Ovary (tissue), 7 donors: ENCODE measurements at regions not wholly inside any gene's neighbourhood (a gene's known extent, or its start where the extent isn't known, plus 50 kb on each side); places are given as distances from the start of the nearest gene placed in this dataset.

Source experiments
- DNase-seq, 5 donors: peaks; one replicate each; pipeline ENCODE4 v3.0.0-alpha.2; 2019 to 2020
- H3K27ac ChIP-seq, 2 donors: fragments of 200-600 bp; one replicate each; pipeline versions ENCODE4 v1.5.1 to v1.8.0; 2019 to 2022
- H3K27me3 ChIP-seq: fragments of 200-600 bp; one replicate; pipeline ENCODE4 v1.8.0; 2022
- H3K36me3 ChIP-seq: fragments of 200-600 bp; sonication (generic); one replicate; pipeline ENCODE4 v1.5.1; 2019
- H3K4me1 ChIP-seq: one replicate; pipeline ENCODE4 v1.8.1; 2013; ENCODE audit warnings: mild to moderate bottlenecking, moderate library complexity; ENCODE audit not compliant: insufficient read depth
- H3K4me3 ChIP-seq: fragments of 200-600 bp; sonication (generic); one replicate; pipeline ENCODE4 v1.5.1; 2017
- H3K9me3 ChIP-seq, 2 donors: fragments of 200-600 bp in 1 of 2; sonication (generic) in 1 of 2; one replicate each; pipeline versions ENCODE4 v1.5.1 to v1.8.1; 2013 to 2019; ENCODE audit warnings: mild to moderate bottlenecking in 1 of 2, moderate library complexity in 1 of 2
- CTCF ChIP-seq, 3 donors: fragments of 450-650 bp in 2 of 3; fragments of 200-600 bp in 1 of 3; IDR thresholded peaks; one replicate each; pipeline versions ENCODE4 v1.5.1 to v1.8.0; 2016 to 2022; ENCODE audit warnings: antibody characterized with exemption in 3 of 3, mild to moderate bottlenecking in 1 of 3
- EP300 ChIP-seq: sonication (generic); formaldehyde crosslinking; IDR thresholded peaks from one replicate; pipeline ENCODE4 v1.6.1; 2017; ENCODE audit warnings: antibody characterized with exemption
- POLR2A ChIP-seq: fragments of 450-650 bp; IDR thresholded peaks from one replicate; pipeline ENCODE4 v1.6.1; 2017; ENCODE audit warnings: antibody characterized with exemption, mild to moderate bottlenecking, moderate library complexity
- WGBS, 3 donors: extraction: QIAGEN DNeasy Blood & Tissue Kit in 1 of 3; methylation state at CpG; one replicate each; pipeline versions ENCODE4 v1.1.5 to v1.1.7; 2013 to 2017; 5-methylcytosine and 5-hydroxymethylcytosine counted together
- intact Hi-C, 4 donors: fragments of 100-400 bp; cut with DNase I; formaldehyde crosslinking; loops; one replicate each; pipeline versions ENCODE4 v1.11.0 to v1.15.1; 2022 to 2023
- donor health status: DM: no; HTN: no; CAD: no; lungs with moderate emphysema.
- donor health status: DM: no; HTN: no; CAD: no.
- donor health status: Bipolar disorder and iron deficiency.
- donor health status: DM: no; HTN: no; CAD: no.
- donor health status: DM: yes; HTN: yes; CAD: no.

- Histone ChIP-seq H3K36me3 (no peaks in the 10 kb centered on the region), H3K4me1 (no peaks in the 10 kb centered on the region), H3K4me3 (no peak overlapping the region), H3K27me3 (no peaks in the 10 kb centered on the region), H3K9me3 (no peaks in the 10 kb centered on the region), H3K27ac (no peak overlapping the region)
- 92 to 97% (median 93%) methylated on average over 5 of the region's 5 CpGs for WGBS, 3 donors
- TF ChIP-seq CTCF (IDR thresholded peaks at IDR 0.05) (no peak), EP300 (no peak), POLR2A (no peak)
- intact Hi-C loops = no loop called here
- DNase-seq = no peak
Observed at GRCh38 chr1:80365359-80366021, 1359.0 kb upstream of the ADGRL4 start.

DNA sequence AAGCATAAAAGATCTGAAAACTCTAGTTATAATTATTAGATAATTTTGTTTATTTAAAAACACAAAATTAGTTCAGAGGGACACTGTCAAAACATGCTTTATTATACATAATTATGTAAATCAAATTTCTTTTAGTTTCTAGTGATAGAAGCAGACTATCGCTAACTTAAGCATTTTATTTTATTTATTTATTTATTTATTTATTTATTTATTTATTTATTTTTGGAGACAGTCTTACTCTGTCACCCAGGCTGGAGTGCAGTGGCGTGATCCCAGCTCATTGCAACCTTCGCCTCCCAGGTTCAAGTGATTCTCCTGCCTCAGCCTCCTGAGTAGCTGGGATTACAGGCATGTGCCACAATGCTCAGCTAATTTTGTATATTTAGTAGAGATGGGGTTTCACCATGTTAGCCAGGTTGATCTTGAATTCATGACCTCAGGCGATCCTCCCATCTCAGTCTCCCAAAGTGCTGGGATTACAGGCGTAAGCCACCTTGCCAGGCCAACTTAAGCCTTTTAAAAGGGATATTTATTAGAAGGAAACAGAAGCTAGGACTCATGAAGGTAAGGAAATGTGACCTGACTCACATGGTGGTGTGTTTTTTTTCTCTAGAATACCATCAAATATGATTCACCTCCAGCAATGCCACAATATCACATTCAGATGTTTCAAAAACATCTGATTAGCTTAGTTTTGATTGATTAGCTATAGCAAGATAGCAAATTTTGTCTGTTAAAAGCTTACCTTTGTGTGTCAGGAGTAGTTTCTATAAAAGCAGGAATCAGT lies 1357.4 kb upstream of the ADGRL4 start:
- TF ChIP-seq POLR2A (no peak), CTCF (IDR thresholded peaks at IDR 0.05) (no peak), EP300 (no peak)
- Histone ChIP-seq H3K4me3 (no peak overlapping the region), H3K9me3 (no peaks in the 10 kb centered on the region), H3K27me3 (no peaks in the 10 kb centered on the region), H3K4me1 (no peaks in the 10 kb centered on the region), H3K27ac (no peak overlapping the region), H3K36me3 (no peaks in the 10 kb centered on the region)
- intact Hi-C loops = no loop called here
- 94 to 99% (median 97%) methylated on average over 5 of the region's 5 CpGs for WGBS, 3 donors
- DNase-seq = no peak

- H3K36me3 ChIP-seq = no peaks in the 10 kb centered on the region
- H3K27me3 ChIP-seq = no peaks in the 10 kb centered on the region
- no peak for TF ChIP-seq CTCF (IDR thresholded peaks at IDR 0.05)
- TF ChIP-seq POLR2A = no peak
- TF ChIP-seq EP300 = no peak
- no peak overlapping the region for H3K4me3 ChIP-seq
- H3K4me1 ChIP-seq = no peaks in the 10 kb centered on the region
- intact Hi-C loops = no loop called here
- H3K27ac ChIP-seq = no peak overlapping the region
- 67 to 88% (median 88%) methylated on average over 2 of the region's 2 CpGs for WGBS, 3 donors
- DNase-seq = no peak
- H3K9me3 ChIP-seq = no peaks in the 10 kb centered on the region
Observed at GRCh38 chr1:80359666-80360065, 1353.1 kb upstream of the ADGRL4 start.

GRCh38 chr1:80349218-80349617 lies 1342.7 kb upstream of the ADGRL4 start:
- Histone ChIP-seq H3K27me3 (no peaks in the 10 kb centered on the region), H3K4me1 (no peaks in the 10 kb centered on the region), H3K36me3 (no peaks in the 10 kb centered on the region), H3K27ac (no peak overlapping the region), H3K9me3 (no peaks in the 10 kb centered on the region), H3K4me3 (no peak overlapping the region)
- 94 to 98% (median 95%) methylated on average over 9 of the region's 9 CpGs for WGBS, 3 donors
- intact Hi-C loops = no loop called here
- no peak for TF ChIP-seq POLR2A
- no peak for TF ChIP-seq CTCF (IDR thresholded peaks at IDR 0.05)
- no peak for TF ChIP-seq EP300
- DNase-seq = no peak
